ENCODE measurements at regions not wholly inside any gene's neighbourhood (a gene's known extent, or its start where the extent isn't known, plus 50 kb on each side); places are given as distances from the start of the nearest gene placed in this dataset.

DNA sequence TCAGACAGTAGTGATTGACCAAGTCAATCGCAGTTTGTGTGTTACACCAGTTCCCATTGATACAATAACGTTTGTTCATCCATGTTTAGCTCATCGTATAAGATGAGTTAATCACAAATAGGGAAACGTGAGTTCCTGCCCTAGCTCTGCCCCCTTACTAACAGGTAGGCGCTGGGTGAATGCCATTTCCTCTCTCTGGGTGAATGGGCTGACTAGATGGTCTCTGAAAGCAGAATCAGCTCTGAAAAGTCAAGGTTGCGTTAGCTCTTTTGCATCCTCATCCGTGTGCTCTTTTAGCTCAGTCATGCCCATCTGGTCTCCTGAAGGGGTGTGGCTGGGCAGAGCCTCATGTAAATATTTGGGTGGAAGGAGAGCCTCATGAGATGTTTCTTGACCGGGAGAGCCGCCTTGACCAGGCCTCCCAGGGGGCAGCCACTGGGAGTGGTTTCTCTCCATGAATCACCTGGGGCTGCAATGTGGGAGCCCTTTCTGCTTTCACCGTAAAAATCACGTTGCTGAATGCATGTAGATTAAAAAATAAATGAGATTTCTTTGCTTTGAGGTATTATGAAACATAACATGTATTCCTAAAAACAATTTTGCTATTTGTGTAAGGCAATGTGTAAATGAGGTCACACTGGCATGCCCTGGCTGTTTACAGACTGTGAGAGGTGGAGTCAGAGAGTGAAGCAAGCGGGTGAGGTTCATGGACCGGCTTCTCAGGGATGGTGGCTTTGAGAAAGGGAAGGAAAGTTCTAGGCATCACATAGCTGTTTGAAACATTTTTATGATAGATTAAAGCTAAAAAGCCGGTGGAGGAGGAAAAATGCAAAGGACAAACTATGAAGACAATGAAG lies 108.4 kb upstream of the RASGRP1 start:
- H4K20me1 ChIP-seq (ENCODE audit: control insufficient read depth, insufficient read depth, low read depth, low read length), result no peaks in the 10 kb centered on the region
- peaks cover 64% of the 10 kb centered on the region for H3K4me1 ChIP-seq (ENCODE audit: control insufficient read depth, low read length)
- no peak overlapping the region; the same call in 1 of the 2 replicates for H3K4me3 ChIP-seq (ENCODE audit: low read length)
- H3K9me3 ChIP-seq (ENCODE audit: control insufficient read depth, insufficient read depth, low read length), result no peaks in the 10 kb centered on the region
- no peaks in the 10 kb centered on the region for H3K27me3 ChIP-seq (ENCODE audit: control insufficient read depth, low read length)
- peak overlapping the region; percentile 52 for H3K4me2 ChIP-seq (ENCODE audit: low read length)
- H3K27ac ChIP-seq (ENCODE audit: low read depth, low read length), result peak overlapping the region; percentile 25
- H3K79me2 ChIP-seq (ENCODE audit: control insufficient read depth, low read length), result no peaks in the 10 kb centered on the region
- no peaks in the 10 kb centered on the region for H3F3A ChIP-seq (ENCODE audit: control insufficient read depth, insufficient read depth)
- H3K36me3 ChIP-seq (ENCODE audit: control insufficient read depth, low read length), result no peaks in the 10 kb centered on the region
- no peaks in the 10 kb centered on the region for H3K9me2 ChIP-seq (replicated peaks; ENCODE audit: control insufficient read depth, low read length)
- TF ChIP-seq EZH2phosphoT487 (IDR thresholded peaks at IDR 0.05; ENCODE audit: borderline replicate concordance, low read length), result no peak
- TF ChIP-seq, protein P1, sequence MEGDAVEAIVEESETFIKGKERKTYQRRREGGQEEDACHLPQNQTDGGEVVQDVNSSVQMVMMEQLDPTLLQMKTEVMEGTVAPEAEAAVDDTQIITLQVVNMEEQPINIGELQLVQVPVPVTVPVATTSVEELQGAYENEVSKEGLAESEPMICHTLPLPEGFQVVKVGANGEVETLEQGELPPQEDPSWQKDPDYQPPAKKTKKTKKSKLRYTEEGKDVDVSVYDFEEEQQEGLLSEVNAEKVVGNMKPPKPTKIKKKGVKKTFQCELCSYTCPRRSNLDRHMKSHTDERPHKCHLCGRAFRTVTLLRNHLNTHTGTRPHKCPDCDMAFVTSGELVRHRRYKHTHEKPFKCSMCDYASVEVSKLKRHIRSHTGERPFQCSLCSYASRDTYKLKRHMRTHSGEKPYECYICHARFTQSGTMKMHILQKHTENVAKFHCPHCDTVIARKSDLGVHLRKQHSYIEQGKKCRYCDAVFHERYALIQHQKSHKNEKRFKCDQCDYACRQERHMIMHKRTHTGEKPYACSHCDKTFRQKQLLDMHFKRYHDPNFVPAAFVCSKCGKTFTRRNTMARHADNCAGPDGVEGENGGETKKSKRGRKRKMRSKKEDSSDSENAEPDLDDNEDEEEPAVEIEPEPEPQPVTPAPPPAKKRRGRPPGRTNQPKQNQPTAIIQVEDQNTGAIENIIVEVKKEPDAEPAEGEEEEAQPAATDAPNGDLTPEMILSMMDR (IDR thresholded peaks at IDR 0.05; ENCODE audit: low read depth, low read length, poor library complexity, severe bottlenecking), result no peak

DNA sequence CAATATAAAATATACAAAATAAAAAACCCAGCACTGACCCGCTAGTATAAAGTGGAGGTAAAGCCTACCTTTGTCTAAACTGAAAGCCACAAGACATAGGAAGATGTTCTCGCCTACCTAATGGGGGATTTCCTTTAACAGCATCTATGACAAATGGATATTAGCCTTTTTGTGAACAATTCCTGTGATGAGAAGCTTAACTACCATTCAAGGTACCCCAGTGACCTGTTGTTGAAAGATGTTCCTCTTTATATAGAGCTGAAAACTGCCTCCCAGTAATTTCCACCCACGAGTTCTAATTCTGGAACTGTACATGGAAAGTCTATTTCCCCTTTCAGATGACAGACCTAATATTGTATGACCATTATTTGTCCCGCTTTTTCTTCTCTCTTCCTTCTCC lies 109.8 kb upstream of the RASGRP1 start:
- Histone ChIP-seq H4K20me1 (ENCODE audit: control insufficient read depth, insufficient read depth, low read depth, low read length) (no peaks in the 10 kb centered on the region), H3K79me2 (ENCODE audit: control insufficient read depth, low read length) (no peaks in the 10 kb centered on the region), H3K4me2 (ENCODE audit: low read length) (no peak overlapping the region), H3K4me1 (ENCODE audit: control insufficient read depth, low read length) (peaks cover 59% of the 10 kb centered on the region), H3K27ac (ENCODE audit: low read depth, low read length) (no peak overlapping the region), H3K9me3 (ENCODE audit: control insufficient read depth, insufficient read depth, low read length) (no peaks in the 10 kb centered on the region), H3F3A (ENCODE audit: control insufficient read depth, insufficient read depth) (no peaks in the 10 kb centered on the region), H3K9me2 (replicated peaks; ENCODE audit: control insufficient read depth, low read length) (no peaks in the 10 kb centered on the region), H3K27me3 (ENCODE audit: control insufficient read depth, low read length) (no peaks in the 10 kb centered on the region), H3K4me3 (ENCODE audit: low read length) (no peak overlapping the region), H3K36me3 (ENCODE audit: control insufficient read depth, low read length) (no peaks in the 10 kb centered on the region)
- TF ChIP-seq, protein P1 (IDR thresholded peaks at IDR 0.05; ENCODE audit: low read depth, low read length, poor library complexity, severe bottlenecking), result no peak

DNA sequence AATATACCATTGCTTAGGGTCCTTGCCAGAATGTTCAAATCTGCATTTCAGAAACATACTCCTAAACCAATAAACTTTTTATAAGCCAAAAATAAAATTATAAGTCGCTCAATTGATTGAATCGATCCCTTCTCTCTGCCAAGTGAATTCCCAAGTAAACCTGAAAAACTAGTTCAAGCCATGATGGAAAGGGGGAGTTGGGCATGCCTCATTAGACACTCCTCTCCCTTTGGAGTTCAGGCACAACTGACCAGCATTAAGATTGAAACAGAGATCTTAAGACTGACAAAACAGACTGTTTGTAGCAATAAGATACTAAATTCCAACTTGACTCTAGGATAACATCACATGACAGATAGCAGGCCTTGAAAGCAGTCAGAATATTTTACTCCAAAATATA lies 113.7 kb upstream of the RASGRP1 start:
- no peak for TF ChIP-seq EZH2phosphoT487 (IDR thresholded peaks at IDR 0.05; ENCODE audit: borderline replicate concordance, low read length)
- TF ChIP-seq, protein P1 (IDR thresholded peaks at IDR 0.05; ENCODE audit: low read depth, low read length, poor library complexity, severe bottlenecking), result no peak
- Histone ChIP-seq H3K4me3 (ENCODE audit: low read length) (no peak overlapping the region), H3F3A (ENCODE audit: control insufficient read depth, insufficient read depth) (no peaks in the 10 kb centered on the region), H3K9me2 (replicated peaks; ENCODE audit: control insufficient read depth, low read length) (no peaks in the 10 kb centered on the region), H3K27me3 (ENCODE audit: control insufficient read depth, low read length) (no peaks in the 10 kb centered on the region), H3K4me1 (ENCODE audit: control insufficient read depth, low read length) (peaks cover 41% of the 10 kb centered on the region), H3K36me3 (ENCODE audit: control insufficient read depth, low read length) (no peaks in the 10 kb centered on the region), H3K27ac (ENCODE audit: low read depth, low read length) (no peak overlapping the region), H3K79me2 (ENCODE audit: control insufficient read depth, low read length) (no peaks in the 10 kb centered on the region), H3K4me2 (ENCODE audit: low read length) (no peak overlapping the region), H3K9me3 (ENCODE audit: control insufficient read depth, insufficient read depth, low read length) (no peaks in the 10 kb centered on the region), H4K20me1 (ENCODE audit: control insufficient read depth, insufficient read depth, low read depth, low read length) (no peaks in the 10 kb centered on the region)
